ENCODE measurements at regions not wholly inside any gene's neighbourhood (a gene's known extent, or its start where the extent isn't known, plus 50 kb on each side); places are given as distances from the start of the nearest gene placed in this dataset.

- no peaks in the 10 kb centered on the region for H3K27me3 ChIP-seq
- no peak overlapping the region for H3K27ac ChIP-seq
- whole genome bisulfite sequencing, 2 donors, result 33 to 48% methylated on average over 5 of the region's 5 CpGs
- no peak for DNase-seq
- H3K4me1 ChIP-seq, result peaks cover 0 to 7% (median 0%) of the 10 kb centered on the region in 3 donors
- H3K4me3 ChIP-seq, result no peak overlapping the region
- intact Hi-C loops (cut with DNase I), result no loop called here
- no peaks in the 10 kb centered on the region for H3K9me3 ChIP-seq
- no peaks in the 10 kb centered on the region for H3K36me3 ChIP-seq
- TF ChIP-seq, protein P1, sequence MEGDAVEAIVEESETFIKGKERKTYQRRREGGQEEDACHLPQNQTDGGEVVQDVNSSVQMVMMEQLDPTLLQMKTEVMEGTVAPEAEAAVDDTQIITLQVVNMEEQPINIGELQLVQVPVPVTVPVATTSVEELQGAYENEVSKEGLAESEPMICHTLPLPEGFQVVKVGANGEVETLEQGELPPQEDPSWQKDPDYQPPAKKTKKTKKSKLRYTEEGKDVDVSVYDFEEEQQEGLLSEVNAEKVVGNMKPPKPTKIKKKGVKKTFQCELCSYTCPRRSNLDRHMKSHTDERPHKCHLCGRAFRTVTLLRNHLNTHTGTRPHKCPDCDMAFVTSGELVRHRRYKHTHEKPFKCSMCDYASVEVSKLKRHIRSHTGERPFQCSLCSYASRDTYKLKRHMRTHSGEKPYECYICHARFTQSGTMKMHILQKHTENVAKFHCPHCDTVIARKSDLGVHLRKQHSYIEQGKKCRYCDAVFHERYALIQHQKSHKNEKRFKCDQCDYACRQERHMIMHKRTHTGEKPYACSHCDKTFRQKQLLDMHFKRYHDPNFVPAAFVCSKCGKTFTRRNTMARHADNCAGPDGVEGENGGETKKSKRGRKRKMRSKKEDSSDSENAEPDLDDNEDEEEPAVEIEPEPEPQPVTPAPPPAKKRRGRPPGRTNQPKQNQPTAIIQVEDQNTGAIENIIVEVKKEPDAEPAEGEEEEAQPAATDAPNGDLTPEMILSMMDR (IDR thresholded peaks at IDR 0.05), result no peak
- no peak for TF ChIP-seq POLR2A (IDR thresholded peaks at IDR 0.05)
These were observed 459.4 kb downstream of the ETNK1 start for GRCh38 chr12:23084236-23084995.

- Histone ChIP-seq H3K4me1 (peaks cover 0 to 7% (median 0%) of the 10 kb centered on the region in 3 donors), H3K4me3 (no peak overlapping the region), H3K36me3 (no peaks in the 10 kb centered on the region), H3K27ac (no peak overlapping the region), H3K9me3 (no peaks in the 10 kb centered on the region), H3K27me3 (no peaks in the 10 kb centered on the region)
- intact Hi-C loops (cut with DNase I), result no loop called here
- TF ChIP-seq, protein P1 (IDR thresholded peaks at IDR 0.05), result no peak
- no peak for TF ChIP-seq POLR2A (IDR thresholded peaks at IDR 0.05)
- no peak for DNase-seq
- WGBS, 2 donors, result 86 to 88% methylated on average over 1 of the region's 1 CpG
These were observed 463.6 kb downstream of the ETNK1 start for GRCh38 chr12:23088594-23088993.

- no peaks in the 10 kb centered on the region for H3K27me3 ChIP-seq
- no peak overlapping the region for H3K27ac ChIP-seq
- intact Hi-C loops (cut with DNase I), result no loop called here
- 75 to 93% methylated on average over 2 of the region's 2 CpGs for WGBS, 2 donors
- no peaks in the 10 kb centered on the region for H3K9me3 ChIP-seq
- H3K4me1 ChIP-seq, result no peaks in the 10 kb centered on the region
- TF ChIP-seq, protein P1 (IDR thresholded peaks at IDR 0.05), result no peak
- TF ChIP-seq POLR2A (IDR thresholded peaks at IDR 0.05), result no peak
- H3K36me3 ChIP-seq, result no peaks in the 10 kb centered on the region
- DNase-seq, result no peak
- no peak overlapping the region for H3K4me3 ChIP-seq
These were observed 468.5 kb downstream of the ETNK1 start for GRCh38 chr12:23093488-23093887.

GRCh38 chr12:23096321-23096720 is 471.4 kb downstream of the ETNK1 start:
- Histone ChIP-seq H3K4me3 (no peak overlapping the region), H3K27ac (no peak overlapping the region), H3K4me1 (no peaks in the 10 kb centered on the region), H3K9me3 (no peaks in the 10 kb centered on the region), H3K27me3 (no peaks in the 10 kb centered on the region), H3K36me3 (no peaks in the 10 kb centered on the region)
- TF ChIP-seq, protein P1 (IDR thresholded peaks at IDR 0.05), result no peak
- TF ChIP-seq POLR2A (IDR thresholded peaks at IDR 0.05), result no peak
- intact Hi-C loops (cut with DNase I), result no loop called here
- DNase-seq, result no peak
- 38 to 45% methylated on average over 1 of the region's 1 CpG for WGBS, 2 donors

- intact Hi-C loops (cut with DNase I), result no loop called here
- Histone ChIP-seq H3K27ac (no peak overlapping the region), H3K4me3 (no peak overlapping the region), H3K9me3 (no peaks in the 10 kb centered on the region), H3K36me3 (no peaks in the 10 kb centered on the region), H3K4me1 (no peaks in the 10 kb centered on the region), H3K27me3 (no peaks in the 10 kb centered on the region)
- TF ChIP-seq, protein P1 (IDR thresholded peaks at IDR 0.05), result no peak
- no peak for TF ChIP-seq POLR2A (IDR thresholded peaks at IDR 0.05)
- no peak for DNase-seq
- WGBS, 2 donors, result 78 to 93% methylated on average over 5 of the region's 5 CpGs
These were observed 473.1 kb downstream of the ETNK1 start for GRCh38 chr12:23098110-23098509.
